Liver (tissue), 7 donors: ENCODE measurements at regions not wholly inside any gene's neighbourhood (a gene's known extent, or its start where the extent isn't known, plus 50 kb on each side); places are given as distances from the start of the nearest gene placed in this dataset.

ENCODE experiments used
- DNase-seq: peaks from one replicate; pipeline ENCODE4 v3.0.0-alpha.2; 2017; ENCODE audit warnings: low spot score
- H3K27ac ChIP-seq, 2 donors: one replicate each; pipeline ENCODE4 v1.7.0; 2013; ENCODE audit warnings: inconsistent platforms in 2 of 2, low read length in 2 of 2, control low read depth in 1 of 2, low read depth in 1 of 2, mild to moderate bottlenecking in 1 of 2
- H3K27me3 ChIP-seq, 4 donors: one replicate each; pipeline versions ENCODE4 v1.6.1 to v1.7.0; 2013; ENCODE audit warnings: low read length in 3 of 4, inconsistent platforms in 1 of 4, mild to moderate bottlenecking in 1 of 4, moderate library complexity in 1 of 4; ENCODE audit not compliant: control insufficient read depth in 4 of 4, insufficient read depth in 4 of 4
- H3K36me3 ChIP-seq, 4 donors: one replicate each; pipeline versions ENCODE4 v1.6.1 to v1.7.0; 2013; ENCODE audit warnings: low read length in 3 of 4, mild to moderate bottlenecking in 3 of 4, low read depth in 1 of 4, moderate library complexity in 1 of 4; ENCODE audit not compliant: control insufficient read depth in 4 of 4, insufficient read depth in 3 of 4
- H3K4me1 ChIP-seq, 4 donors: one replicate each; pipeline versions ENCODE4 v1.6.1 to v1.7.0; 2013; ENCODE audit warnings: low read length in 3 of 4, mild to moderate bottlenecking in 3 of 4, moderate library complexity in 1 of 4; ENCODE audit not compliant: control insufficient read depth in 4 of 4, insufficient read depth in 4 of 4
- H3K4me3 ChIP-seq, 3 donors: one replicate each; pipeline versions ENCODE4 v1.6.1 to v1.7.0; 2013; ENCODE audit warnings: low read length in 3 of 3, control low read depth in 1 of 3, low read depth in 1 of 3, mild to moderate bottlenecking in 1 of 3
- H3K9ac ChIP-seq, 2 donors: one replicate each; pipeline ENCODE4 v1.7.0; 2013; ENCODE audit warnings: low read length in 2 of 2, mild to moderate bottlenecking in 2 of 2, moderate library complexity in 2 of 2, control low read depth in 1 of 2, low read depth in 1 of 2
- H3K9me3 ChIP-seq, 4 donors: one replicate each; pipeline versions ENCODE4 v1.6.1 to v1.7.0; 2013; ENCODE audit warnings: low read length in 3 of 4; ENCODE audit not compliant: control insufficient read depth in 4 of 4
- EGR1 ChIP-seq, 2 donors: IDR thresholded peaks; 2 replicates each; pipeline ENCODE4 v1.6.1; 2016 to 2018; ENCODE audit warnings: antibody characterized with exemption in 2 of 2, low read depth in 2 of 2
- FOXA1 ChIP-seq: IDR thresholded peaks from 2 replicates; pipeline ENCODE4 v1.6.1; 2016; ENCODE audit warnings: antibody characterized with exemption
- FOXA2 ChIP-seq: IDR thresholded peaks from 2 replicates; pipeline ENCODE4 v1.6.1; 2016; ENCODE audit warnings: antibody characterized with exemption
- GABPA ChIP-seq, 2 donors: IDR thresholded peaks in 1 of 2; conservative IDR thresholded peaks in 1 of 2; 2 replicates each; pipeline ENCODE4 v1.6.1; 2016; ENCODE audit warnings: antibody characterized with exemption in 2 of 2, mild to moderate bottlenecking in 1 of 2, moderate library complexity in 1 of 2
- HNF4A ChIP-seq, 2 donors: conservative IDR thresholded peaks; 2 replicates each; pipeline ENCODE4 v1.6.1; 2016; ENCODE audit warnings: antibody characterized with exemption in 2 of 2, mild to moderate bottlenecking in 2 of 2
- HNF4G ChIP-seq: IDR thresholded peaks from 2 replicates; pipeline ENCODE4 v1.6.1; 2016; ENCODE audit warnings: antibody characterized with exemption
- JUND ChIP-seq, 2 donors: IDR thresholded peaks; 2 replicates each; pipeline ENCODE4 v1.6.1; 2016; ENCODE audit warnings: antibody characterized with exemption in 2 of 2
- NR2F2 ChIP-seq: IDR thresholded peaks from 2 replicates; pipeline ENCODE4 v1.6.1; 2016; ENCODE audit warnings: antibody characterized with exemption
- RAD21 ChIP-seq, 2 donors: IDR thresholded peaks; 2 replicates each; pipeline ENCODE4 v1.6.1; 2016; ENCODE audit warnings: antibody characterized with exemption in 2 of 2, mild to moderate bottlenecking in 2 of 2
- RXRA ChIP-seq, 2 donors: IDR thresholded peaks; 2 replicates each; pipeline ENCODE4 v1.6.1; 2017 to 2018; ENCODE audit warnings: antibody characterized with exemption in 2 of 2, mild to moderate bottlenecking in 1 of 2
- SP1 ChIP-seq: IDR thresholded peaks from 2 replicates; pipeline ENCODE4 v1.6.1; 2018; ENCODE audit warnings: antibody characterized with exemption, mild to moderate bottlenecking
- TAF1 ChIP-seq: conservative IDR thresholded peaks from 2 replicates; pipeline ENCODE4 v1.6.1; 2016; ENCODE audit warnings: antibody characterized with exemption, mild to moderate bottlenecking
- YY1 ChIP-seq: IDR thresholded peaks from 2 replicates; pipeline ENCODE4 v1.6.1; 2016; ENCODE audit warnings: antibody characterized with exemption, mild to moderate bottlenecking
- WGBS: extraction: QIAGEN DNeasy Blood & Tissue Kit; methylation state at CpG from one replicate; pipeline ENCODE4 v1.1.7; 2013; 5-methylcytosine and 5-hydroxymethylcytosine counted together
- TF ChIP-seq, protein P1 (sequence below): IDR thresholded peaks from 2 replicates; pipeline ENCODE4 v1.6.1; 2016; ENCODE audit warnings: antibody characterized with exemption, mild to moderate bottlenecking
- TF ChIP-seq, protein P2 (sequence below): IDR thresholded peaks from 2 replicates; pipeline ENCODE4 v1.6.1; 2016; ENCODE audit warnings: antibody characterized with exemption
- TF ChIP-seq, protein P3 (sequence below): IDR thresholded peaks from 2 replicates; pipeline ENCODE4 v1.6.1; 2016; ENCODE audit warnings: antibody characterized with exemption
- TF ChIP-seq, protein P4 (sequence below): IDR thresholded peaks from 2 replicates; pipeline ENCODE4 v1.6.1; 2016; ENCODE audit warnings: antibody characterized with exemption
- donor health status: healthy.
- donor health status: healthy.
- donor health status: healthy.
- donor health status: healthy.

DNA sequence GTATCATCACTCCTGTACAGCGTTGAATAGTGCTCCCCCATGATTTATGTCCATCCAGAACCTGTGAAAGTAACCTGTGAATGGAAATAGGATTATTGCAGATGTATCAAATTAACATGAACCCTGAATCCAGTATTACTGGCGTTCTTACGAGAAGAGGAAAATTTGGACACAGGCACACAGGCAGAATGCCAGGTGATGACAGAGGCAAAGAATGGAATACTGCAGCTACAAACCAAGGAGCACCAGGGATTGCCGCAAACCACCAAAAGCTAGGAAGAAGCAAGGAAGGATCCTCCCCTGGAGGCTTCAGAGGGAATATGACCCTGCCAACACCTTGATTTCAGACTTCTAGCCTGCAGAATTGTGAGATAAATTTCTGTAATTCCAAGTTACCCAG, 113.5 kb upstream of the EGLN3 start:
- no peak for DNase-seq

DNA sequence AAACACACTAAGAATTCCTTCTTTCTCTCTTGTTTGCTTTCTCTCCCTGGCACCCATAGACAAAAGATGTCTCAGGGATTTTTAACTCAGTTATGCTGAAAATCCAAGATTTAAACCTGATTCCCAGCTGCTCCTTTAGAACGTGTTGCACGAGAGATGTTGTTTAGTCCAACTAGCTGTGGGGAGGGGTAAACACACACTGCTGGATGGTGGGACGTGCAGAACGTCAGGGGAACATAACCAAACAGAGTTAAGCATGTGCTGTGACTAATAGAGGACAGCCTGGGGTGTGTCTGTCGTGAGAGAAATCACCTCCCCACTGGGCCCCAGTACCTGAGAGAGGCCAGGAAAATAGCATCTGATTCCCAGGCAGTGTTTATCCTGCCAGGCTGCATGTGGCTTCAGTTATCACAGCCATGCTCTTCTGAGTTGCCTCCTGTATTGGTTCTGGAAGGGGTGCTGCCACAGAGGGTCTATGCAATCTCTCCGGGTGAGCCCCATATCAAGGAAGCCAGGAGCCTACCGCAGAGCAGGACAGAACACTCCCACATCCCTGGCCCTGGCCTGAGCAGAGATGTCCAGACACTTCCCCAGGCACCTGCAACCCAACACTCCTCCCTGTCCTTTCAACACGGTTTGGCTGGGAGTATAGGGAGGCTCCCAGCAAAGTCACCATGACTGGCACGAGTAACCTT, 112.7 kb upstream of the EGLN3 start:
- Histone ChIP-seq H3K27ac (no peak overlapping the region), H3K4me1 (peaks cover 0 to 10% (median 4%) of the 10 kb centered on the region in 4 donors), H3K36me3 (no peaks in the 10 kb centered on the region), H3K27me3 (peaks cover 0 to 2% (median 0%) of the 10 kb centered on the region in 4 donors), H3K9ac (no peak overlapping the region), H3K4me3 (no peak overlapping the region), H3K9me3 (peaks cover 0 to 5% (median 0%) of the 10 kb centered on the region in 4 donors)
- WGBS = 44% methylated on average over 9 of the region's 9 CpGs
- DNase-seq = no peak
- TF ChIP-seq HNF4A (conservative IDR thresholded peaks at IDR 0.05) (no peak), NR2F2 (no peak), EGR1 (IDR thresholded peaks at IDR 0.05; ENCODE audit: low read depth in 2 of 2) (no peak), HNF4G (no peak), RXRA (IDR thresholded peaks at IDR 0.05) (no peak), RAD21 (IDR thresholded peaks at IDR 0.05) (no peak), TAF1 (no peak), JUND (IDR thresholded peaks at IDR 0.05) (no peak)
- TF ChIP-seq, protein P1, sequence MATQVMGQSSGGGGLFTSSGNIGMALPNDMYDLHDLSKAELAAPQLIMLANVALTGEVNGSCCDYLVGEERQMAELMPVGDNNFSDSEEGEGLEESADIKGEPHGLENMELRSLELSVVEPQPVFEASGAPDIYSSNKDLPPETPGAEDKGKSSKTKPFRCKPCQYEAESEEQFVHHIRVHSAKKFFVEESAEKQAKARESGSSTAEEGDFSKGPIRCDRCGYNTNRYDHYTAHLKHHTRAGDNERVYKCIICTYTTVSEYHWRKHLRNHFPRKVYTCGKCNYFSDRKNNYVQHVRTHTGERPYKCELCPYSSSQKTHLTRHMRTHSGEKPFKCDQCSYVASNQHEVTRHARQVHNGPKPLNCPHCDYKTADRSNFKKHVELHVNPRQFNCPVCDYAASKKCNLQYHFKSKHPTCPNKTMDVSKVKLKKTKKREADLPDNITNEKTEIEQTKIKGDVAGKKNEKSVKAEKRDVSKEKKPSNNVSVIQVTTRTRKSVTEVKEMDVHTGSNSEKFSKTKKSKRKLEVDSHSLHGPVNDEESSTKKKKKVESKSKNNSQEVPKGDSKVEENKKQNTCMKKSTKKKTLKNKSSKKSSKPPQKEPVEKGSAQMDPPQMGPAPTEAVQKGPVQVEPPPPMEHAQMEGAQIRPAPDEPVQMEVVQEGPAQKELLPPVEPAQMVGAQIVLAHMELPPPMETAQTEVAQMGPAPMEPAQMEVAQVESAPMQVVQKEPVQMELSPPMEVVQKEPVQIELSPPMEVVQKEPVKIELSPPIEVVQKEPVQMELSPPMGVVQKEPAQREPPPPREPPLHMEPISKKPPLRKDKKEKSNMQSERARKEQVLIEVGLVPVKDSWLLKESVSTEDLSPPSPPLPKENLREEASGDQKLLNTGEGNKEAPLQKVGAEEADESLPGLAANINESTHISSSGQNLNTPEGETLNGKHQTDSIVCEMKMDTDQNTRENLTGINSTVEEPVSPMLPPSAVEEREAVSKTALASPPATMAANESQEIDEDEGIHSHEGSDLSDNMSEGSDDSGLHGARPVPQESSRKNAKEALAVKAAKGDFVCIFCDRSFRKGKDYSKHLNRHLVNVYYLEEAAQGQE = no peak
- TF ChIP-seq, protein P2, sequence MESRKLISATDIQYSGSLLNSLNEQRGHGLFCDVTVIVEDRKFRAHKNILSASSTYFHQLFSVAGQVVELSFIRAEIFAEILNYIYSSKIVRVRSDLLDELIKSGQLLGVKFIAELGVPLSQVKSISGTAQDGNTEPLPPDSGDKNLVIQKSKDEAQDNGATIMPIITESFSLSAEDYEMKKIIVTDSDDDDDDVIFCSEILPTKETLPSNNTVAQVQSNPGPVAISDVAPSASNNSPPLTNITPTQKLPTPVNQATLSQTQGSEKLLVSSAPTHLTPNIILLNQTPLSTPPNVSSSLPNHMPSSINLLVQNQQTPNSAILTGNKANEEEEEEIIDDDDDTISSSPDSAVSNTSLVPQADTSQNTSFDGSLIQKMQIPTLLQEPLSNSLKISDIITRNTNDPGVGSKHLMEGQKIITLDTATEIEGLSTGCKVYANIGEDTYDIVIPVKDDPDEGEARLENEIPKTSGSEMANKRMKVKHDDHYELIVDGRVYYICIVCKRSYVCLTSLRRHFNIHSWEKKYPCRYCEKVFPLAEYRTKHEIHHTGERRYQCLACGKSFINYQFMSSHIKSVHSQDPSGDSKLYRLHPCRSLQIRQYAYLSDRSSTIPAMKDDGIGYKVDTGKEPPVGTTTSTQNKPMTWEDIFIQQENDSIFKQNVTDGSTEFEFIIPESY = no peak
- TF ChIP-seq, protein P3, sequence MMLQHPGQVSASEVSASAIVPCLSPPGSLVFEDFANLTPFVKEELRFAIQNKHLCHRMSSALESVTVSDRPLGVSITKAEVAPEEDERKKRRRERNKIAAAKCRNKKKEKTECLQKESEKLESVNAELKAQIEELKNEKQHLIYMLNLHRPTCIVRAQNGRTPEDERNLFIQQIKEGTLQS = no peak

More for the DNA sequence above, 113.5 kb upstream of the EGLN3 start:
- Histone ChIP-seq H3K27me3 (peaks cover 0 to 2% (median 0%) of the 10 kb centered on the region in 4 donors), H3K9ac (no peak overlapping the region), H3K36me3 (no peaks in the 10 kb centered on the region), H3K4me1 (peaks cover 0 to 10% (median 4%) of the 10 kb centered on the region in 4 donors), H3K9me3 (peaks cover 0 to 5% (median 0%) of the 10 kb centered on the region in 4 donors), H3K27ac (no peak overlapping the region), H3K4me3 (no peak overlapping the region)
- TF ChIP-seq FOXA2 (no peak), YY1 (no peak), FOXA1 (no peak), TAF1 (no peak), SP1 (no peak), GABPA (IDR thresholded peaks at IDR 0.05 in 1 of 2, conservative IDR thresholded peaks at IDR 0.05 in 1 of 2) (no peak), NR2F2 (no peak), EGR1 (IDR thresholded peaks at IDR 0.05; ENCODE audit: low read depth in 2 of 2) (no peak), HNF4A (conservative IDR thresholded peaks at IDR 0.05) (no peak), RAD21 (IDR thresholded peaks at IDR 0.05) (no peak)
- TF ChIP-seq, protein P4, sequence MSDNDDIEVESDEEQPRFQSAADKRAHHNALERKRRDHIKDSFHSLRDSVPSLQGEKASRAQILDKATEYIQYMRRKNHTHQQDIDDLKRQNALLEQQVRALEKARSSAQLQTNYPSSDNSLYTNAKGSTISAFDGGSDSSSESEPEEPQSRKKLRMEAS = no peak
- TF ChIP-seq, protein P1 = no peak
- TF ChIP-seq, protein P3 = no peak
- TF ChIP-seq, protein P2 = no peak
- 79% methylated on average over 4 of the region's 4 CpGs for WGBS
